SK-N-MC (cell line): ENCODE measurements at regions not wholly inside any gene's neighbourhood (a gene's known extent, or its start where the extent isn't known, plus 50 kb on each side); places are given as distances from the start of the nearest gene placed in this dataset.

ENCODE experiments used
- EZH2 ChIP-seq: fragments of 200-600 bp; sonication (generic); IDR thresholded peaks from one replicate; pipeline ENCODE4 v1.6.1; 2017; ENCODE audit warnings: antibody characterized with exemption
- FOXP2 ChIP-seq: optimal IDR thresholded peaks from 2 replicates; pipeline ENCODE3; 2011; ENCODE audit warnings: mild to moderate bottlenecking, moderate library complexity; ENCODE audit not compliant: insufficient read depth; ENCODE audit errors: extremely low read length, control extremely low read depth
- POLR2AphosphoS5 ChIP-seq: IDR thresholded peaks from 2 replicates; pipeline ENCODE4 v1.6.1; 2012; ENCODE audit warnings: mild to moderate bottlenecking, low read depth, low read length, borderline replicate concordance

- no peak for TF ChIP-seq POLR2AphosphoS5
- TF ChIP-seq EZH2, result no peak
- TF ChIP-seq FOXP2, result no peak
Measured at GRCh38 chr9:108709997-108710396, 145.8 kb downstream of the ACTL7B start.
